ENCODE measurements at regions not wholly inside any gene's neighbourhood (a gene's known extent, or its start where the extent isn't known, plus 50 kb on each side); places are given as distances from the start of the nearest gene placed in this dataset.

DNA sequence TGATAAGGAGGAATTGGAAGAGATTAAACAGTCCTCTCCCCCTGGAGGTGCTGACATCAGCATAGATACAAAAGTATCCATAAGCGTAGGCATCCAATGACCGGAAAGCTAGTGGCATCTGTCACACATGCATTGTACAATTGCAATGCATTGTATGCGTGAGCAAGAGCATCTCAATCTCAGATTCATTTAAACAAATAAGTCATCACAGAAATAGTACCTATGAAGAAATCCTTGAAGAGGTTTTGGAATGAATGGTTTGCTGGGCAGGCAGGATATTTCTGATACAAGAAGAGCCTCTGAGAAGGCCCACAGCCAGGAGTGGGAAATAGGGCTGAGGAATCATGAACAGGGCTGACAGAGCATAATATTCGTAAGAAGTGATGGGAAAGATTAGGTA lies 88.9 kb upstream of the ABCD3 start:
- peaks cover 51% of the 10 kb centered on the region for H3K79me2 ChIP-seq (ENCODE audit: low read depth)
- H3K4me2 ChIP-seq = no peak overlapping the region

DNA sequence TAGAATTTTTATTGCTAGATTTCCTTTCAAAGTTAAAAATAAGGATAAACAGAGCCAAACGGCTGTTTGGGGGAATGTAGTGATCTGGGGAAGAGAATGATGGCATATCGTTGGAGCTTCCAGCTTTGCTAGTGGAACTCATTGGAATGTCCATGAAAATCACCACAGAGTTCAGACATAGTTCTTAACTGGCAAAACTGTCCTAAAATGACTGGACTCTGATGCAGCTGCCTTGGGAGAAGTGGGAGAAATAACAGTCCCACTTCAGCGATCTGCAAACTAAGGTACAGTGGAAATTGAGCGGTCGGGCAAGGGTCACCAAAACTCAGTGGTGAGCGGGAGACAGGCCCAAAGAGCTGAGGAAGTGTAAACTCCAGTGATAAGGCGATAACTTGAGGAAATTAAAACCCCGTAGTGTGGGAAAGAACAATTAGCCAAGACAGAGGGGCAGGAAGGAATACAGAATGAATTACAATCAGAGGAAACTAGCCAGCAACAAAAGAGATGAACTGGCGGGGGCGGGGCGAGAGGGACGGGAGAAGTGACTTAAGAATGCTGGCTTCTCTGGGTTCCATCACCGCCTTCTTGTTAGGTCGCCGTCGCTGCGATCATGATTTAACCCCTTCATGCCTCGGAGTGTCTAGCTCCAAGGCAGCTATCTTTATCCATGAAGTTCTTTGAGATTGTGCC lies 89.8 kb upstream of the ARHGAP29 start:
- CTCF ChIA-PET = interaction anchor here (0.5 to 0.8 kb wide), 3 partner anchors 8 to 94 kb away, joined by 3 read pairs; partner anchors contain the start of gene ARHGAP29
- Histone ChIP-seq H3K9me2 (ENCODE audit: insufficient read depth) (0 out of 2 replicates have a peak, but pooled peaks cover 6% of the 10 kb centered on the region), H3K4me3 (peak overlapping the region; percentile 28; the same call in 1 of the 2 replicates), H3K9me3 (ENCODE audit: insufficient read depth, low read depth) (no peaks in the 10 kb centered on the region), H3K27me3 (ENCODE audit: insufficient read depth, low read depth) (no peaks in the 10 kb centered on the region), H3K4me1 (replicated peaks; ENCODE audit: insufficient read depth) (peaks cover 82% of the 10 kb centered on the region), H4K20me1 (ENCODE audit: insufficient read depth) (no peaks in the 10 kb centered on the region), H3K36me3 (ENCODE audit: low read depth) (no peaks in the 10 kb centered on the region), H3K79me2 (ENCODE audit: low read depth) (peaks cover 62% of the 10 kb centered on the region), H2AFZ (peak overlapping the region; percentile 19; the same call in 1 of the 2 replicates), H3F3A (ENCODE audit: insufficient read depth, low read depth) (peaks cover 67% of the 10 kb centered on the region), H3K4me2 (peak overlapping the region; percentile 71), H3K27ac (peak overlapping the region; percentile 97)
- no TSS peak for BruUV-seq (replicated peaks)
- POLR2A ChIA-PET (ENCODE audit: unreplicated experiment) = interaction anchor here (0.5 to 0.8 kb wide), 5 partner anchors 89 to 475 kb away, joined by 3 to 8 read pairs (median 4); partner anchors contain the start of gene ARHGAP29
- peak; percentile 64 to 83 for DNase-seq
- TF ChIP-seq CTCF (conservative IDR thresholded peaks at IDR 0.05) = no peak
- no peak for TF ChIP-seq EZH2 (IDR thresholded peaks at IDR 0.05; ENCODE audit: low read depth)
- intact Hi-C loops (cut with micrococcal nuclease; ENCODE audit: unreplicated experiment) = loop anchor here (5.0 kb wide), 2 partner anchors 210 to 225 kb away; no protein-coding TSS in a partner anchor

More for the DNA sequence above, 88.9 kb upstream of the ABCD3 start:
- intact Hi-C loops (cut with micrococcal nuclease; ENCODE audit: unreplicated experiment) = loop anchor here (5.0 kb wide), 2 partner anchors 212 to 227 kb away; no protein-coding TSS in a partner anchor
- H3F3A ChIP-seq (ENCODE audit: insufficient read depth, low read depth) = peaks cover 51% of the 10 kb centered on the region
- TF ChIP-seq CTCF (conservative IDR thresholded peaks at IDR 0.05) = no peak
- TF ChIP-seq EZH2 (IDR thresholded peaks at IDR 0.05; ENCODE audit: low read depth) = no peak
- H4K20me1 ChIP-seq (ENCODE audit: insufficient read depth) = no peaks in the 10 kb centered on the region
- no peak overlapping the region for H3K27ac ChIP-seq
- no peak overlapping the region for H3K4me3 ChIP-seq
- CTCF ChIA-PET = interaction anchor here (1.1 kb wide), 1 partner anchor 284 kb away, joined by 3 read pairs; no protein-coding TSS in a partner anchor
- no peaks in the 10 kb centered on the region for H3K9me3 ChIP-seq (ENCODE audit: insufficient read depth, low read depth)
- H3K36me3 ChIP-seq (ENCODE audit: low read depth) = no peaks in the 10 kb centered on the region
- no TSS peak for BruUV-seq (replicated peaks)
- H3K4me1 ChIP-seq (replicated peaks; ENCODE audit: insufficient read depth) = peaks cover 78% of the 10 kb centered on the region
- H2AFZ ChIP-seq = no peak overlapping the region
- POLR2A ChIA-PET (ENCODE audit: unreplicated experiment) = interaction anchor here (0.5 to 0.6 kb wide), 2 partner anchors 59 to 284 kb away, joined by 5 to 6 read pairs; no protein-coding TSS in a partner anchor
- H3K9me2 ChIP-seq (ENCODE audit: insufficient read depth) = 0 out of 2 replicates have a peak, but pooled peaks cover 6% of the 10 kb centered on the region
- no peak for DNase-seq
- no peaks in the 10 kb centered on the region for H3K27me3 ChIP-seq (ENCODE audit: insufficient read depth, low read depth)

DNA sequence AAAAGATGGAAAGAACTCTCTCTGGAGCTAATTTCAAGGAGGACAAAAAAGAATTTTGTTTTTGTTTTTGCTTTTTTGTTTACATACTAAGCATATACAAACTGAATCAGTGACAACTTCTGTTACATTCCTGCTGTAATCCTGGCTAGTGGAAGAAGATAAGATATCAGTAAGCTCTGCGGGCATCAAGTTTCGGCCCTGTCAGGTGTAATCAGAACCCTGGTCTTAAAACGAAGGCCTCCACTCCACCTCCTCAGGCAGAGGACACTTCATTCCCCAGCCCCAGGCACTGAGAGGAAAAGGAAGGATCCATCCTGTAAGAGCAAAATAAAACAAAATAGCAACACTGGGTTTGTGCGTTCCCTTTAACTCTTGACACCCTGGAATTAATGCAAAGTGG lies 88.9 kb upstream of the ARHGAP29 start:
- TF ChIP-seq CTCF (conservative IDR thresholded peaks at IDR 0.05) = no peak
- TF ChIP-seq EZH2 (IDR thresholded peaks at IDR 0.05; ENCODE audit: low read depth) = no peak
- Histone ChIP-seq H3K36me3 (ENCODE audit: low read depth) (no peaks in the 10 kb centered on the region), H4K20me1 (ENCODE audit: insufficient read depth) (no peaks in the 10 kb centered on the region), H3K27ac (peak overlapping the region; percentile 97), H3K79me2 (ENCODE audit: low read depth) (peaks cover 58% of the 10 kb centered on the region), H3K4me2 (peak overlapping the region; percentile 71), H3F3A (ENCODE audit: insufficient read depth, low read depth) (peaks cover 75% of the 10 kb centered on the region), H3K4me3 (peak overlapping the region; percentile 28), H3K4me1 (replicated peaks; ENCODE audit: insufficient read depth) (peaks cover 90% of the 10 kb centered on the region), H3K27me3 (ENCODE audit: insufficient read depth, low read depth) (no peaks in the 10 kb centered on the region), H3K9me3 (ENCODE audit: insufficient read depth, low read depth) (no peaks in the 10 kb centered on the region), H2AFZ (no peak overlapping the region), H3K9me2 (ENCODE audit: insufficient read depth) (0 out of 2 replicates have a peak, but pooled peaks cover 6% of the 10 kb centered on the region)
- CTCF ChIA-PET = interaction anchor here (0.6 to 0.8 kb wide), 3 partner anchors 8 to 89 kb away, joined by 3 read pairs; partner anchors contain the start of gene ARHGAP29
- BruUV-seq (replicated peaks) = no TSS peak
- POLR2A ChIA-PET (ENCODE audit: unreplicated experiment) = interaction anchor here (0.5 to 1.5 kb wide), 9 partner anchors 26 to 600 kb away, joined by 3 to 12 read pairs (median 4); partner anchors contain the start of genes ARHGAP29 and CNN3
- peak; percentile 34 to 90 for DNase-seq
- intact Hi-C loops (cut with micrococcal nuclease; ENCODE audit: unreplicated experiment) = loop anchor here (1.0 to 5.0 kb wide), 4 partner anchors 89 to 361 kb away; partner anchors contain the start of gene ARHGAP29

Data from PC-9 (cell line).